ENCODE measurements at regions not wholly inside any gene's neighbourhood (a gene's known extent, or its start where the extent isn't known, plus 50 kb on each side); places are given as distances from the start of the nearest gene placed in this dataset.

GRCh38 chr9:115234094-115234493, 116.1 kb upstream of the TNC start:
- no peak overlapping the region for H3K27ac ChIP-seq
- WGBS, 2 donors = 41 to 65% methylated on average over 2 of the region's 2 CpGs

GRCh38 chr9:115235221-115235620, 117.3 kb upstream of the TNC start:
- WGBS, 2 donors = 84 to 91% methylated on average over 1 of the region's 1 CpG
- Histone ChIP-seq H3K9me3 (no peaks in the 10 kb centered on the region), H3K4me1 (no peaks in the 10 kb centered on the region), H3K27ac (no peak overlapping the region), H3K36me3 (no peaks in the 10 kb centered on the region), H3K27me3 (no peaks in the 10 kb centered on the region), H3K4me3 (no peak overlapping the region)
- TF ChIP-seq, protein P1, sequence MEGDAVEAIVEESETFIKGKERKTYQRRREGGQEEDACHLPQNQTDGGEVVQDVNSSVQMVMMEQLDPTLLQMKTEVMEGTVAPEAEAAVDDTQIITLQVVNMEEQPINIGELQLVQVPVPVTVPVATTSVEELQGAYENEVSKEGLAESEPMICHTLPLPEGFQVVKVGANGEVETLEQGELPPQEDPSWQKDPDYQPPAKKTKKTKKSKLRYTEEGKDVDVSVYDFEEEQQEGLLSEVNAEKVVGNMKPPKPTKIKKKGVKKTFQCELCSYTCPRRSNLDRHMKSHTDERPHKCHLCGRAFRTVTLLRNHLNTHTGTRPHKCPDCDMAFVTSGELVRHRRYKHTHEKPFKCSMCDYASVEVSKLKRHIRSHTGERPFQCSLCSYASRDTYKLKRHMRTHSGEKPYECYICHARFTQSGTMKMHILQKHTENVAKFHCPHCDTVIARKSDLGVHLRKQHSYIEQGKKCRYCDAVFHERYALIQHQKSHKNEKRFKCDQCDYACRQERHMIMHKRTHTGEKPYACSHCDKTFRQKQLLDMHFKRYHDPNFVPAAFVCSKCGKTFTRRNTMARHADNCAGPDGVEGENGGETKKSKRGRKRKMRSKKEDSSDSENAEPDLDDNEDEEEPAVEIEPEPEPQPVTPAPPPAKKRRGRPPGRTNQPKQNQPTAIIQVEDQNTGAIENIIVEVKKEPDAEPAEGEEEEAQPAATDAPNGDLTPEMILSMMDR (IDR thresholded peaks at IDR 0.05) = no peak
- no peak for ATAC-seq
- no peak for FAIRE-seq
- no peak for DNase-seq
- intact Hi-C loops (cut with DNase I) = no loop called here

More at GRCh38 chr9:115234094-115234493, 116.1 kb upstream of the TNC start:
- no peaks in the 10 kb centered on the region for H3K4me1 ChIP-seq
- no peaks in the 10 kb centered on the region for H3K36me3 ChIP-seq
- FAIRE-seq (no peak), ATAC-seq (peak in 2 of 4 donors; percentile 77 to 81), DNase-seq (no peak)
- intact Hi-C loops (cut with DNase I) = no loop called here
- no peaks in the 10 kb centered on the region for H3K27me3 ChIP-seq
- TF ChIP-seq, protein P1 (IDR thresholded peaks at IDR 0.05) = no peak
- no peak overlapping the region for H3K4me3 ChIP-seq
- H3K9me3 ChIP-seq = no peaks in the 10 kb centered on the region

- Histone ChIP-seq H3K4me3 (no peak overlapping the region), H3K27me3 (no peaks in the 10 kb centered on the region), H3K36me3 (no peaks in the 10 kb centered on the region), H3K9me3 (no peaks in the 10 kb centered on the region), H3K27ac (no peak overlapping the region), H3K4me1 (no peaks in the 10 kb centered on the region)
- DNase-seq (peak in 1 of 6 donors; percentile 11), FAIRE-seq (no peak), ATAC-seq (peak in 1 of 4 donors; percentile 51)
- TF ChIP-seq, protein P1 (IDR thresholded peaks at IDR 0.05) = no peak
- intact Hi-C loops (cut with DNase I) = no loop called here
- WGBS, 2 donors = 62 to 75% methylated on average over 7 of the region's 7 CpGs
Observed at GRCh38 chr9:115237385-115237998, 119.5 kb upstream of the TNC start.

DNA sequence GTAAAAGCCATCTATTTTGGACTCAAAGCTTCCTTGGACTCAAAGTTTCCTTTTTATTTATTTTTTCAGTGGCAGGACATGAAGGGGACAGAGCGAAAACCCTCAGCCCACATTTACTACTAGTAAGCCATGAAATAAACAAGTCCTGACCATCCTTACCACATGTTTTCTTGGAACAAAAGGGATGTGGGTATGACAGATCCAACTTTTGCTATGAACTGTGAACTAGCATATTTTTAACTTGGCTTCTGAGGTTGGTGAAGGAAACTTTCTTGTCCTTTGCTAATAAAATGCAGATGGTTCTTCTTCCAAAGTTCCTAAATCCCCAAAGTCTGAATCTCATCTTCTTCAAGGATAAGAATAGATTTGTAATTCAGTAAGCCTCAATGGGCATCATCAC, 122.7 kb upstream of the TNC start:
- WGBS, 2 donors = 85 to 87% methylated on average over 1 of the region's 1 CpG
- no peak for DNase-seq
- ATAC-seq = no peak
- Histone ChIP-seq H3K9me3 (no peaks in the 10 kb centered on the region), H3K4me1 (no peaks in the 10 kb centered on the region), H3K27me3 (no peaks in the 10 kb centered on the region), H3K36me3 (no peaks in the 10 kb centered on the region), H3K4me3 (no peak overlapping the region), H3K27ac (no peak overlapping the region)
- intact Hi-C loops (cut with DNase I) = no loop called here
- TF ChIP-seq, protein P1 (IDR thresholded peaks at IDR 0.05) = no peak
- no peak for FAIRE-seq

DNA sequence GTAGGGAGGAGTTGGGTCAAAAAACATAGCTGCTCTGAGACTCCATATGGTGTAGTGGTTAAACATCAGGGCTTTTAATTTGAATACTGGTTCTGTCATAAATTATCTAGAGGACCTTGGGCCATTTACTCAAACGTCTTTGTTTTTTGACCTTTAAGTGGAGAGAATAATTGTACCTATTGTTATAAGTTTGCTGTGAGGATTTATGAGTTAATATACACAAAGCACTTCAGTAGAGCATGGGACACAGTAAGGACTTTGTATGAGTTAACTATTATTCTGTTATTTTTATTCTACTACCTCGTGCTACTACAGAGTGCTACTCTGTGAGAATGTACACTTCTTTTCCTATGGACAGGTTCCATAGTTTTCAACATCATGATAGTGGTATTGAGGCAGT, 123.7 kb upstream of the TNC start:
- FAIRE-seq (no peak), ATAC-seq (no peak), DNase-seq (no peak)
- WGBS, 2 donors = 19 to 22% methylated on average over 2 of the region's 2 CpGs
- H3K27ac ChIP-seq = no peak overlapping the region
- H3K4me1 ChIP-seq = no peaks in the 10 kb centered on the region
- H3K36me3 ChIP-seq = no peaks in the 10 kb centered on the region
- no peak overlapping the region for H3K4me3 ChIP-seq
- intact Hi-C loops (cut with DNase I) = no loop called here
- TF ChIP-seq, protein P1 (IDR thresholded peaks at IDR 0.05) = no peak
- no peaks in the 10 kb centered on the region for H3K27me3 ChIP-seq
- no peaks in the 10 kb centered on the region for H3K9me3 ChIP-seq
